ENCODE measurements at regions not wholly inside any gene's neighbourhood (a gene's known extent, or its start where the extent isn't known, plus 50 kb on each side); places are given as distances from the start of the nearest gene placed in this dataset.

DNA sequence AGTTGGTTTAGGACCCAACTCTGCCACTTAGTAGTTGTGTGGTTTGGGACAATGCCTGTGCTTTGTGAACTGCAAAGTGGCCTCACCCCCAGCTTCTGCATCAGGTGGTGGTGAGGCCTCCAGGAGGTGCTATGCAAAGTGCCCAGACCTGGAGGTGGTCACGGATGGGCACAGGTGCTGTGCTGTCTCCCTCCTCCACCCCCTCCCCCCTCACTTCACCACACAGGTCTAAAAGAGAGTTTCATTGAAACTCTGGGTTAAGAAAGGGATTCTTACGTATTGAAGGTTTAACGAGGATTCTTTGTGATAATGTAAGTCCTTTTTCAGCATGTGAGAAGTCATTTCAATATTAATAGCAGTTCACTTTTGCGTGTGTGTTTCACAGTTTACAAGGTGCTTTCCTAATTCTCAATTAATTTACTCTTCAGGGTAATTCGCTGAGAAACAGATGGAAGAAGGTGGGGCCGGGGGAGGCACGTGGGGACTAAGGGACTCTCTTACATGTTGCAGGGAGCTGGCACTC lies 369.9 kb downstream of the LPIN1 start:
- TF ChIP-seq POLR2A (IDR thresholded peaks at IDR 0.05; ENCODE audit: low read depth, low read length) (no peak), POLR2AphosphoS5 (IDR thresholded peaks at IDR 0.05; ENCODE audit: low read depth, low read length) (no peak)
